ENCODE measurements at regions not wholly inside any gene's neighbourhood (a gene's known extent, or its start where the extent isn't known, plus 50 kb on each side); places are given as distances from the start of the nearest gene placed in this dataset.

DNA sequence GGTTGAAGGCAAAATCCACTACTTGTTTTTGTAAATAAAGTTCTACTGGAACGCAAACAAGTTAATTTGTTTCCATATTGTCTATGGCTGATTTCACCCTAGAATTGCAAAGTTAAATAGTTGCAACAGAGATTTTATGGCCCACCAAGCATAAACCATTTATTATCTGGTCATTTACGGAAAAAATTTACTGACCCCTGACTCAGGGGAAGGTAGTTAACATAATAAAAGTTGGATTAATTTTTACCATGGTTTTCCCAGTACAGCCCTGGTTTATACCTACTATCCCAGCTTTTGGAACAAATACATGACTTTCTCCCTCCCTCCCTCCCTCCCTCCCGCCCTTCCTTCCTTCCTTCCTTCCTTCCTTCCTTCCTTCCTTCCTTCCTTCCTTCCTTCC lies 588.9 kb upstream of the TMEFF2 start:
- Histone ChIP-seq H3K9me3 (no peaks in the 10 kb centered on the region), H3K27me3 (no peaks in the 10 kb centered on the region), H3K4me1 (no peaks in the 10 kb centered on the region), H3K27ac (no peak overlapping the region), H3K36me3 (no peaks in the 10 kb centered on the region), H3K4me3 (replicated peaks in 1 of 3) (no peak overlapping the region)
- intact Hi-C loops (cut with DNase I) = no loop called here
- no peak for DNase-seq
- TF ChIP-seq POLR2A (IDR thresholded peaks at IDR 0.05) = no peak
- TF ChIP-seq, protein P1, sequence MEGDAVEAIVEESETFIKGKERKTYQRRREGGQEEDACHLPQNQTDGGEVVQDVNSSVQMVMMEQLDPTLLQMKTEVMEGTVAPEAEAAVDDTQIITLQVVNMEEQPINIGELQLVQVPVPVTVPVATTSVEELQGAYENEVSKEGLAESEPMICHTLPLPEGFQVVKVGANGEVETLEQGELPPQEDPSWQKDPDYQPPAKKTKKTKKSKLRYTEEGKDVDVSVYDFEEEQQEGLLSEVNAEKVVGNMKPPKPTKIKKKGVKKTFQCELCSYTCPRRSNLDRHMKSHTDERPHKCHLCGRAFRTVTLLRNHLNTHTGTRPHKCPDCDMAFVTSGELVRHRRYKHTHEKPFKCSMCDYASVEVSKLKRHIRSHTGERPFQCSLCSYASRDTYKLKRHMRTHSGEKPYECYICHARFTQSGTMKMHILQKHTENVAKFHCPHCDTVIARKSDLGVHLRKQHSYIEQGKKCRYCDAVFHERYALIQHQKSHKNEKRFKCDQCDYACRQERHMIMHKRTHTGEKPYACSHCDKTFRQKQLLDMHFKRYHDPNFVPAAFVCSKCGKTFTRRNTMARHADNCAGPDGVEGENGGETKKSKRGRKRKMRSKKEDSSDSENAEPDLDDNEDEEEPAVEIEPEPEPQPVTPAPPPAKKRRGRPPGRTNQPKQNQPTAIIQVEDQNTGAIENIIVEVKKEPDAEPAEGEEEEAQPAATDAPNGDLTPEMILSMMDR (IDR thresholded peaks at IDR 0.05) = no peak
- 90 to 91% methylated on average over 3 of the region's 3 CpGs for WGBS, 2 donors

DNA sequence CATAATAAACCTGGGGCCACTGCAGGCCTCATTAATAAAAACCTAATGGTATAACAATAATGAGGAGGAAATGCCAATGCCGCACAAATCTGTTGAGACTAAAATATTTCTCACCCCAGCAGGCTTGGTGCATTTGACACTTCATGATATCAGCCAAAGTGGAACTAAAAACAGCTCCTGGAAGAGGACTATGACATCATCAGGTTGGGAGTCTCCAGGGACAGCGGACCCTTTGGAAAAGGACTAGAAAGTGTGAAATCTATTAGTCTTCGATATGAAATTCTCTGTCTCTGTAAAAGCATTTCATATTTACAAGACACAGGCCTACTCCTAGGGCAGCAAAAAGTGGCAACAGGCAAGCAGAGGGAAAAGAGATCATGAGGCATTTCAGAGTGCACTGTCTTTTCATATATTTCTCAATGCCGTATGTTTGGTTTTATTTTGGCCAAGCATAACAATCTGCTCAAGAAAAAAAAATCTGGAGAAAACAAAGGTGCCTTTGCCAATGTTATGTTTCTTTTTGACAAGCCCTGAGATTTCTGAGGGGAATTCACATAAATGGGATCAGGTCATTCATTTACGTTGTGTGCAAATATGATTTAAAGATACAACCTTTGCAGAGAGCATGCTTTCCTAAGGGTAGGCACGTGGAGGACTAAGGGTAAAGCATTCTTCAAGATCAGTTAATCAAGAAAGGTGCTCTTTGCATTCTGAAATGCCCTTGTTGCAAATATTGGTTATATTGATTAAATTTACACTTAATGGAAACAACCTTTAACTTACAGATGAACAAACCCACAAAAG lies 580.9 kb upstream of the TMEFF2 start:
- Histone ChIP-seq H3K27ac (no peak overlapping the region), H3K36me3 (no peaks in the 10 kb centered on the region), H3K27me3 (no peaks in the 10 kb centered on the region), H3K4me3 (replicated peaks in 1 of 3) (no peak overlapping the region), H3K4me1 (no peaks in the 10 kb centered on the region), H3K9me3 (no peaks in the 10 kb centered on the region)
- DNase-seq = no peak
- TF ChIP-seq, protein P1 (IDR thresholded peaks at IDR 0.05) = no peak
- TF ChIP-seq POLR2A (IDR thresholded peaks at IDR 0.05) = no peak
- intact Hi-C loops (cut with DNase I) = no loop called here
- 78 to 82% methylated on average over 6 of the region's 6 CpGs for whole genome bisulfite sequencing, 2 donors

DNA sequence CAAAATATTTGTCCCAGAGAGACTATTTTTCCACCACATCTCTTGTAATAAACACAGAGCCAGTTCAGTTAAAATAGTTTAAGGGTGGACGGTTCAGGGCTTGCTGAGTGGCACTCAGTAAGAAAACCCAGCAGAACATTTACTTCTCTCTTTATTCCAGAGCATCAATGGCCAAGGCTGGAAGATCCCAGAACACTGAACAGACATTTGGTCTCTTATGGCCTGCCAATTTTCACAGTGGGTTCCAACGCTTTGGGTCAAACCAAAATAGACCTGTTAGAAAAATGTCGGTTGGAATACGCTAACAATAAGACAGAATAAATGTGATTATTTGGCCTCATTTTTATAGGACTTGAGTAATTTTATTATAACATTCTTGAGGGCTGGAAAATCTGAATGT lies 580.3 kb upstream of the TMEFF2 start:
- Histone ChIP-seq H3K4me3 (replicated peaks in 1 of 3) (no peak overlapping the region), H3K36me3 (no peaks in the 10 kb centered on the region), H3K9me3 (no peaks in the 10 kb centered on the region), H3K4me1 (no peaks in the 10 kb centered on the region), H3K27ac (no peak overlapping the region), H3K27me3 (no peaks in the 10 kb centered on the region)
- WGBS, 2 donors = 87 to 89% methylated on average over 4 of the region's 4 CpGs
- intact Hi-C loops (cut with DNase I) = no loop called here
- no peak for TF ChIP-seq POLR2A (IDR thresholded peaks at IDR 0.05)
- TF ChIP-seq, protein P1 (IDR thresholded peaks at IDR 0.05) = no peak
- no peak for DNase-seq

DNA sequence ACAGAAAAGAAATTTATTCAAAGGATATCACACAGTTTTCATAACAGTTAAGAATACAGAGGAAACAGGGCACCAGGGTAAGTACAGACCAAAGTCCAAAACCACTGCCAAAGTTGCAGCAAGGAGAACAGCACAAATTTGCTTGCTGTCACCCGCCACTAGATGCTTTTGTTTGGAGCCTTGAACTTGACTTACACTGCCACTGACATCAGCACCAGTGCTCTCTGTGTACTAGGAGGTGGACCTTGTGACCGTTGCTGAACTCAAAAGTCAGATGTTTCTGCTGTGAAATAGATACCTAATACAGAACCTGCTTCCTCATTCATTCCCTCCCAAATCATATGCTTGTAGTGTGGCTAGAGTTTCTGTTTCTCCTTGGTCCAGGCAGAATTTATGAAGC lies 578.3 kb upstream of the TMEFF2 start:
- intact Hi-C loops (cut with DNase I) = no loop called here
- WGBS, 2 donors = 74 to 77% methylated on average over 2 of the region's 2 CpGs
- no peak for DNase-seq

DNA sequence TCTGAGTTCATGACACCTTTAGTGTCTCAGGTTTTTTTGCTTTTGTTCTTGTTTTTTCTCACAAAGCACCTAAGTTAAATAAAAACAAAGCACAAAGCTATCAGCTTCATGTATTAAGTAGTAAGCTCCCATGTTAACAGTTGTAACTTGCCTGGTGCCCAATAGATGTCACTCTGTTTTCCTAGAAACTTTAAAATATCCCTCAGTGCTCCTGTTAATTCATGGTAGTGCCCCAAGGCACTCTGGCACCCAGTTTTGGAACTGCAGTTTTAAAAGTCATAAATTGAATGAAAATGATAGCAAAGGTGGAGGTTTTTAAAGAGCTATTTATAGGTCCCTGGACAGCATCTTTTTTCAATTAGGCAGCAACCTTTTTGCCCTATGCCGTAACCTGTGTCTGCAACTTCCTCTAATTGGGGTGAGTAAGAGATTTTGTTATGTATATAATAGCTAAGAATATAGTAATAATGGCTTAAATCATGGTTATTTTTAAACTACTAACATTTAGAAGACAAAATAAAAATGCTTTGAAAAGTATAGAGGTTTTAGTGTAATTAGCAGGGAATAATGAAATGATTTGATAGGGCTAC lies 555.0 kb upstream of the TMEFF2 start:
- intact Hi-C loops (cut with DNase I) = no loop called here
- Histone ChIP-seq H3K36me3 (no peaks in the 10 kb centered on the region), H3K9me3 (no peaks in the 10 kb centered on the region), H3K27me3 (no peaks in the 10 kb centered on the region), H3K27ac (no peak overlapping the region), H3K4me3 (replicated peaks in 1 of 3) (no peak overlapping the region), H3K4me1 (no peaks in the 10 kb centered on the region)
- DNase-seq = no peak
- TF ChIP-seq POLR2A (IDR thresholded peaks at IDR 0.05) = no peak
- TF ChIP-seq, protein P1 (IDR thresholded peaks at IDR 0.05) = no peak
- 88 to 93% methylated on average over 1 of the region's 1 CpG for WGBS, 2 donors

More for the DNA sequence above, 578.3 kb upstream of the TMEFF2 start:
- TF ChIP-seq POLR2A (IDR thresholded peaks at IDR 0.05) = no peak
- TF ChIP-seq, protein P1 (IDR thresholded peaks at IDR 0.05) = no peak
- H3K27me3 ChIP-seq = no peaks in the 10 kb centered on the region
- H3K27ac ChIP-seq = no peak overlapping the region
- H3K9me3 ChIP-seq = no peaks in the 10 kb centered on the region
- H3K4me1 ChIP-seq = no peaks in the 10 kb centered on the region
- H3K4me3 ChIP-seq (replicated peaks in 1 of 3) = no peak overlapping the region
- H3K36me3 ChIP-seq = no peaks in the 10 kb centered on the region
